Large intestine (tissue), 3 donors: ENCODE measurements at regions not wholly inside any gene's neighbourhood (a gene's known extent, or its start where the extent isn't known, plus 50 kb on each side); places are given as distances from the start of the nearest gene placed in this dataset.

Experiments
- DNase-seq, 2 donors: peaks; one replicate each; pipeline versions ENCODE4 v3.0.0 to v3.0.0-alpha.2; 2013
- H3K27ac ChIP-seq: one replicate; pipeline ENCODE4 v1.5.1; 2013; ENCODE audit warnings: low read length
- H3K27me3 ChIP-seq: 2 replicates; pipeline ENCODE4 v1.6.1; 2013; ENCODE audit warnings: low read length; ENCODE audit not compliant: control insufficient read depth, insufficient read depth
- H3K36me3 ChIP-seq: 2 replicates; pipeline ENCODE4 v1.6.1; 2013; ENCODE audit warnings: low read length; ENCODE audit not compliant: control insufficient read depth, insufficient read depth
- H3K4me1 ChIP-seq: one replicate; pipeline ENCODE4 v1.6.1; 2013; ENCODE audit warnings: low read length; ENCODE audit not compliant: control insufficient read depth, insufficient read depth
- H3K4me3 ChIP-seq: one replicate; pipeline ENCODE4 v1.5.1; 2013; ENCODE audit warnings: low read length
- H3K9me3 ChIP-seq: one replicate; pipeline ENCODE4 v1.6.1; 2013; ENCODE audit warnings: mild to moderate bottlenecking, low read depth, low read length, moderate library complexity; ENCODE audit not compliant: control insufficient read depth
- WGBS: methylation state at CpG from one replicate; pipeline ENCODE4 v1.1.5; 2013; ENCODE audit warnings: low lambda C conversion rate; ENCODE audit not compliant: insufficient coverage; 5-methylcytosine and 5-hydroxymethylcytosine counted together

DNA sequence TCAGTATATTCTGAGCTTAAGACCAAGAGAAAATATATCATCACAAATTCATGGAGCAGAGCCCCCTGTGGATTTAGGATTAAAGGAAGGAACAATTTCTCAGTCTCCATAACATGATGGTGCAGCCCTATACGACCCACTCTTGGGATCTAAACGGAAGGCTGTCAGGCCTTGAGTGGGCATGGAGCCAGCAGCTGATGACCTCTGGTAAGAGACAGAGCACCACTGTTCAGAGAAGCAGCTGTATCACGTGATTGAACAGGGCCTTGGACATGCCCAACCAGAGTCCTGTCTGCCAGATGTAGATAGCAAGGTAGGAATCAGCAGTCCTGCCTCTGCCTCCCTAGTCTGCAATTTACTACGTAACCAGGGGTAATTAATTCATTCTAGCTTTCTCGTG lies 259.4 kb upstream of the POU3F2 start:
- DNase-seq = no peak
- H3K9me3 ChIP-seq = no peaks in the 10 kb centered on the region
- no peak overlapping the region for H3K4me3 ChIP-seq
- no peak overlapping the region for H3K27ac ChIP-seq
- H3K4me1 ChIP-seq = no peaks in the 10 kb centered on the region
- H3K36me3 ChIP-seq = no peaks in the 10 kb centered on the region
- no peaks in the 10 kb centered on the region for H3K27me3 ChIP-seq
- WGBS = no CpG with 5 or more reads among the region's 5 CpGs

DNA sequence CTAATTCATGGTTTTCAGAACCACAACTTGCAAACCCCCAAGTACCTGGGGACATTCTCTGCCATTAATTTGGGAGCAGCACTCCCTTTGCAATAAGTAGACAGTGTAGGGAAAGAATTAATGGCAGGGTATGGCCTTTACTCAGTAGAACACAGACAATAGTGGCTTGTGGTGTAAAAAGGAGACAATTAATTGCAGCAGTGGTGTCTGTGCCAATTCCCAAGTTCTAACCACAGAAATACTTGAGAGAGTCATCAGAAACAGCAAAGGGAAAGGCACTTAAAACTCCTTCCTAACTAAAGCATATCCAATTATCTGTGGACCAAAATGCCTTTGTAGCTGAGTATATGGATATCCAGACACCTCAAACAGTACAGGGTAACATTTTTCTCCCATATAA lies 257.6 kb upstream of the POU3F2 start:
- no peak overlapping the region for H3K4me3 ChIP-seq

DNA sequence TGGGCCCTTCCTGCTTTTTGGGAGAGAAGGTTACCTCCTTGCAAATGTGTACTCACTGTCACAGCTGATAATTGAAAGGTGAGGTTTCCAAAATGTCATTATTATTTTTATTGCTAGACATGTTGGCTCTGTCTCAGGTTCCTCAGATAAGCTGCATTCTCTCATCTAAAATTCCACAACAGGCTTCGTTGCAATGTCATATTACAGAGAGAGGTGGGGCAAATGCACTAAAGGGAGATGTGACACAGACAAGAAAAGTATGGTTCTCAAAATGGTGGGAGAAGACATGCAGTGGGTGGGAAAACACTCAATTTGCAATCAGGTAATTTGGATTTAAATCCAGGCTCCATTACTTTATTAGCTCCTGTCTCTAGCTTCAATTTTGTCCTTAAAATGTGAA lies 256.4 kb upstream of the POU3F2 start:
- WGBS = no CpG with 5 or more reads among the region's 1 CpG
- H3K4me1 ChIP-seq = no peaks in the 10 kb centered on the region
- no peaks in the 10 kb centered on the region for H3K9me3 ChIP-seq
- H3K4me3 ChIP-seq = no peak overlapping the region
- no peak for DNase-seq
- H3K27ac ChIP-seq = no peak overlapping the region
- no peaks in the 10 kb centered on the region for H3K27me3 ChIP-seq
- H3K36me3 ChIP-seq = no peaks in the 10 kb centered on the region

More for the DNA sequence above, 257.6 kb upstream of the POU3F2 start:
- DNase-seq = no peak
- no peak overlapping the region for H3K27ac ChIP-seq
- H3K4me1 ChIP-seq = no peaks in the 10 kb centered on the region
- H3K36me3 ChIP-seq = no peaks in the 10 kb centered on the region
- no peaks in the 10 kb centered on the region for H3K9me3 ChIP-seq
- H3K27me3 ChIP-seq = no peaks in the 10 kb centered on the region

DNA sequence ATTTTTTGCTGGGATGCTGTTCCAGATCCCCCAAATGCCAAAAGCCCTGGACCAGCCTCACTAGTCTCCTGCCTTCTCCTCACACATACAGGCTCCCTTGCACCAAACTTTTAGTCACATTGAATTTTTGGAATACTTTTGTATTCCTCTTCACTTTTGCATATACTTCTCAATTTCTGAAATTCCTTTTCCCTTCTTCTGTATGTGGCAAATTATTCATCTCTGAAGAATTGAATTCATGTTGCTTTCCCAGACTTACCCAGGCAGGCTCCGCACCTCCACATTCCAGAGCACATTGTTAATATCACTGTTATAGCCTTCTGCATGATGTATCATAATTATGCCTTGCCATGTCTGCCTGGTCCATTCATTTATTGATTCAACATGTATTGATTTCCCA lies 255.3 kb upstream of the POU3F2 start:
- Histone ChIP-seq H3K4me3 (no peak overlapping the region), H3K4me1 (no peaks in the 10 kb centered on the region), H3K36me3 (no peaks in the 10 kb centered on the region), H3K27me3 (no peaks in the 10 kb centered on the region), H3K27ac (no peak overlapping the region), H3K9me3 (no peaks in the 10 kb centered on the region)
- no peak for DNase-seq
- no CpG with 5 or more reads among the region's 1 CpG for WGBS

- no peaks in the 10 kb centered on the region for H3K27me3 ChIP-seq
- no peak overlapping the region for H3K4me3 ChIP-seq
- no peaks in the 10 kb centered on the region for H3K36me3 ChIP-seq
- H3K9me3 ChIP-seq = no peaks in the 10 kb centered on the region
- 100% methylated on average over 1 of the region's 1 CpG for WGBS
- no peak overlapping the region for H3K27ac ChIP-seq
- DNase-seq = no peak
- no peaks in the 10 kb centered on the region for H3K4me1 ChIP-seq
These were observed 254.4 kb upstream of the POU3F2 start for GRCh38 chr6:98579941-98580340.

- Histone ChIP-seq H3K4me1 (no peaks in the 10 kb centered on the region), H3K36me3 (no peaks in the 10 kb centered on the region), H3K27me3 (no peaks in the 10 kb centered on the region), H3K9me3 (no peaks in the 10 kb centered on the region), H3K4me3 (no peak overlapping the region), H3K27ac (no peak overlapping the region)
- no CpG with 5 or more reads among the region's 1 CpG for WGBS
- no peak for DNase-seq
These were observed 252.7 kb upstream of the POU3F2 start for GRCh38 chr6:98581705-98582104.

- WGBS = no CpG with 5 or more reads among the region's 1 CpG
- DNase-seq = no peak
- H3K27ac ChIP-seq = no peak overlapping the region
These were observed 250.9 kb upstream of the POU3F2 start for GRCh38 chr6:98583506-98583905.

GRCh38 chr6:98586163-98586562 lies 248.2 kb upstream of the POU3F2 start:
- no peak overlapping the region for H3K27ac ChIP-seq
- DNase-seq = no peak
- WGBS = 0% methylated on average over 1 of the region's 1 CpG
- no peaks in the 10 kb centered on the region for H3K9me3 ChIP-seq
- no peaks in the 10 kb centered on the region for H3K36me3 ChIP-seq
- no peaks in the 10 kb centered on the region for H3K27me3 ChIP-seq
- H3K4me3 ChIP-seq = no peak overlapping the region
- no peaks in the 10 kb centered on the region for H3K4me1 ChIP-seq

More at GRCh38 chr6:98583506-98583905, 250.9 kb upstream of the POU3F2 start:
- no peak overlapping the region for H3K4me3 ChIP-seq
- no peaks in the 10 kb centered on the region for H3K36me3 ChIP-seq
- no peaks in the 10 kb centered on the region for H3K4me1 ChIP-seq
- no peaks in the 10 kb centered on the region for H3K9me3 ChIP-seq
- H3K27me3 ChIP-seq = no peaks in the 10 kb centered on the region

- Histone ChIP-seq H3K27ac (no peak overlapping the region), H3K9me3 (no peaks in the 10 kb centered on the region), H3K4me1 (no peaks in the 10 kb centered on the region), H3K27me3 (no peaks in the 10 kb centered on the region), H3K36me3 (no peaks in the 10 kb centered on the region), H3K4me3 (no peak overlapping the region)
- DNase-seq = no peak
- WGBS = no CpG with 5 or more reads among the region's 4 CpGs
These were observed 246.8 kb upstream of the POU3F2 start for GRCh38 chr6:98587555-98587954.

- no peak overlapping the region for H3K4me3 ChIP-seq
- H3K4me1 ChIP-seq = no peaks in the 10 kb centered on the region
- no peaks in the 10 kb centered on the region for H3K27me3 ChIP-seq
- no peak overlapping the region for H3K27ac ChIP-seq
- no peaks in the 10 kb centered on the region for H3K9me3 ChIP-seq
- WGBS = 55% methylated on average over 2 of the region's 5 CpGs
- DNase-seq = no peak
- H3K36me3 ChIP-seq = no peaks in the 10 kb centered on the region
These were observed 244.8 kb upstream of the POU3F2 start for GRCh38 chr6:98589536-98589935.

DNA sequence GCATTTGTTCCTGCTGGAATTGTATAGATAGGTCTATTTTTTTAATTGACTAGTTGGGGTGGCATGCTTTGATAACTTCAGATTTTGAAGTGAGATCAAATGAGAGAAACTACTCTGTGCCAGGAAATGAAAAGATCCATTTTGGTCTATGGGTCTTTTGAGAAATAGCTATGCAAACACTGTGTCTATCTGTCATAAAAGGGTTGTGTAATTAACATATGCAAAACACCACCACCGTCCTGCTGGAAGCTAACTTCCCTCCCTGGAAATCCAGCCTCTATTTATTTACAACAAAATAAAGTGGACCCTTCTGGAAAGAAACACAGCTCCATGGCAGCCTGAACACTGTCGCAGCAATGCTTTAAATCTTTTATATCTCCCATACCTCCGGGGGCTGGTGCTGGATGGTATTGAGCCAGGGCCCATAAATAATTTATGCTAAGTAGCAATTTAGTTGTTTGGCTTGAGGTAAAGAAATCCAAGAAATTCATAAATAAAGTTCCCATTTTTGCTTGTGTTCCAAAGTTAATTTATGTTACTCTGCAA lies 244.2 kb upstream of the POU3F2 start:
- no peak overlapping the region for H3K27ac ChIP-seq
- DNase-seq = no peak
- H3K4me3 ChIP-seq = no peak overlapping the region
- H3K9me3 ChIP-seq = no peaks in the 10 kb centered on the region
- no peaks in the 10 kb centered on the region for H3K36me3 ChIP-seq
- WGBS = no CpG with 5 or more reads among the region's 3 CpGs
- no peaks in the 10 kb centered on the region for H3K27me3 ChIP-seq
- no peaks in the 10 kb centered on the region for H3K4me1 ChIP-seq
